Mesendoderm (in vitro differentiated cells): ENCODE measurements at regions not wholly inside any gene's neighbourhood (a gene's known extent, or its start where the extent isn't known, plus 50 kb on each side); places are given as distances from the start of the nearest gene placed in this dataset.

Source experiments
- DNase-seq: peaks from one replicate; pipeline ENCODE4 v3.0.0; 2013
- H2AK5ac ChIP-seq: 2 replicates; pipeline ENCODE4 v1.6.1; 2013; ENCODE audit warnings: low read length, inconsistent platforms
- H2BK120ac ChIP-seq: 2 replicates; pipeline ENCODE4 v1.6.1; 2013; ENCODE audit warnings: low read depth, mild to moderate bottlenecking, low read length, moderate library complexity, mixed read lengths
- H2BK15ac ChIP-seq: replicated peaks from 2 replicates; pipeline ENCODE4 v1.6.1; 2013; ENCODE audit warnings: low read depth, mild to moderate bottlenecking, moderate library complexity
- H2BK5ac ChIP-seq: 2 replicates; pipeline ENCODE4 v1.6.1; 2013; ENCODE audit warnings: low read length, inconsistent platforms
- H3K18ac ChIP-seq: 2 replicates; pipeline ENCODE4 v1.6.1; 2013; ENCODE audit warnings: mild to moderate bottlenecking, low read length, mixed read lengths
- H3K23ac ChIP-seq: one replicate; pipeline ENCODE4 v1.6.1; 2013; ENCODE audit warnings: low read length
- H3K27ac ChIP-seq: 2 replicates; pipeline ENCODE4 v1.5.1; 2013; ENCODE audit warnings: low read depth, mild to moderate bottlenecking, inconsistent platforms, low read length, moderate library complexity
- H3K27me3 ChIP-seq: 2 replicates; pipeline ENCODE4 v1.6.1; 2013; ENCODE audit warnings: low read length, control low read depth, mild to moderate bottlenecking, inconsistent platforms; ENCODE audit not compliant: insufficient read depth, poor library complexity
- H3K36me3 ChIP-seq: 2 replicates; pipeline ENCODE4 v1.6.1; 2013; ENCODE audit warnings: low read length, inconsistent platforms; ENCODE audit not compliant: control insufficient read depth, insufficient read depth
- H3K4ac ChIP-seq: one replicate; pipeline ENCODE4 v1.6.1; 2013; ENCODE audit warnings: low read depth, mild to moderate bottlenecking, low read length, moderate library complexity
- H3K4me1 ChIP-seq: 2 replicates; pipeline ENCODE4 v1.6.1; 2013; ENCODE audit warnings: low read depth, low read length, inconsistent platforms; ENCODE audit not compliant: control insufficient read depth
- H3K4me2 ChIP-seq: 2 replicates; pipeline ENCODE4 v1.6.1; 2013; ENCODE audit warnings: low read length
- H3K4me3 ChIP-seq: 2 replicates; pipeline ENCODE4 v1.5.1; 2013; ENCODE audit warnings: mild to moderate bottlenecking, low read length
- H3K56ac ChIP-seq: one replicate; pipeline ENCODE4 v1.6.1; 2013; ENCODE audit warnings: low read length
- H3K79me1 ChIP-seq: 2 replicates; pipeline ENCODE4 v1.6.1; 2013; ENCODE audit warnings: low read length, inconsistent platforms
- H3K79me2 ChIP-seq: 2 replicates; pipeline ENCODE4 v1.6.1; 2013; ENCODE audit warnings: mild to moderate bottlenecking, low read length; ENCODE audit not compliant: control insufficient read depth, insufficient read depth
- H3K9ac ChIP-seq: 2 replicates; pipeline ENCODE4 v1.6.1; 2013; ENCODE audit warnings: low read length, inconsistent platforms
- H4K5ac ChIP-seq: one replicate; pipeline ENCODE4 v1.6.1; 2013; ENCODE audit warnings: low read length
- H4K8ac ChIP-seq: one replicate; pipeline ENCODE4 v1.6.1; 2013; ENCODE audit warnings: low read depth, mild to moderate bottlenecking, control low read depth, low read length, moderate library complexity
- WGBS: extraction: QIAGEN DNeasy Blood & Tissue Kit; methylation state at CpG from one replicate; pipeline ENCODE4 v1.1.7; 2013; ENCODE audit warnings: low lambda C conversion rate, missing lambda C conversion rate; ENCODE audit not compliant: insufficient coverage; ENCODE audit errors: extremely low coverage; 5-methylcytosine and 5-hydroxymethylcytosine counted together

GRCh38 chr3:74129056-74129455 is 485.4 kb downstream of the CNTN3 start:
- Histone ChIP-seq H3K27ac (no peak overlapping the region), H2AK5ac (no peak overlapping the region), H2BK120ac (no peak overlapping the region), H3K9ac (no peak overlapping the region), H2BK15ac (no peak overlapping the region), H4K5ac (no peak overlapping the region), H3K56ac (no peak overlapping the region), H3K18ac (no peak overlapping the region), H3K4me1 (no peaks in the 10 kb centered on the region), H3K4me3 (no peak overlapping the region), H3K4ac (no peak overlapping the region), H3K4me2 (no peak overlapping the region), H3K79me1 (no peaks in the 10 kb centered on the region), H3K27me3 (no peaks in the 10 kb centered on the region), H4K8ac (no peak overlapping the region), H2BK5ac (no peak overlapping the region), H3K79me2 (no peaks in the 10 kb centered on the region), H3K23ac (no peak overlapping the region), H3K36me3 (no peaks in the 10 kb centered on the region)
- WGBS, result no CpG with 5 or more reads among the region's 1 CpG
- no peak for DNase-seq

- Histone ChIP-seq H3K27ac (no peak overlapping the region), H2AK5ac (no peak overlapping the region), H3K18ac (no peak overlapping the region), H3K4me2 (no peak overlapping the region), H2BK15ac (no peak overlapping the region), H3K79me1 (no peaks in the 10 kb centered on the region), H2BK120ac (no peak overlapping the region), H3K27me3 (no peaks in the 10 kb centered on the region), H2BK5ac (no peak overlapping the region), H4K8ac (no peak overlapping the region), H4K5ac (no peak overlapping the region), H3K9ac (no peak overlapping the region), H3K4me1 (no peaks in the 10 kb centered on the region), H3K36me3 (no peaks in the 10 kb centered on the region), H3K4me3 (no peak overlapping the region), H3K79me2 (no peaks in the 10 kb centered on the region), H3K4ac (no peak overlapping the region), H3K23ac (no peak overlapping the region), H3K56ac (no peak overlapping the region)
- WGBS, result no CpG with 5 or more reads among the region's 1 CpG
- DNase-seq, result no peak
These were observed 487.2 kb downstream of the CNTN3 start for GRCh38 chr3:74127256-74127655.

GRCh38 chr3:74124782-74125181 is 489.7 kb downstream of the CNTN3 start:
- Histone ChIP-seq H3K18ac (no peak overlapping the region), H3K27me3 (no peaks in the 10 kb centered on the region), H3K23ac (no peak overlapping the region), H3K4ac (no peak overlapping the region), H3K9ac (no peak overlapping the region), H4K5ac (no peak overlapping the region), H3K79me2 (no peaks in the 10 kb centered on the region), H2AK5ac (no peak overlapping the region), H3K56ac (no peak overlapping the region), H3K27ac (no peak overlapping the region), H4K8ac (no peak overlapping the region), H3K36me3 (no peaks in the 10 kb centered on the region), H2BK15ac (no peak overlapping the region), H2BK5ac (no peak overlapping the region), H2BK120ac (no peak overlapping the region), H3K79me1 (no peaks in the 10 kb centered on the region), H3K4me2 (no peak overlapping the region), H3K4me1 (no peaks in the 10 kb centered on the region), H3K4me3 (no peak overlapping the region)
- WGBS, result no CpG with 5 or more reads among the region's 7 CpGs
- DNase-seq, result no peak

GRCh38 chr3:74122281-74122680 is 492.2 kb downstream of the CNTN3 start:
- DNase-seq, result no peak
- WGBS, result no CpG with 5 or more reads among the region's 3 CpGs
- H3K79me2 ChIP-seq, result no peaks in the 10 kb centered on the region
- no peak overlapping the region for H4K5ac ChIP-seq
- H3K27ac ChIP-seq, result no peak overlapping the region
- no peak overlapping the region for H3K4me3 ChIP-seq
- H3K27me3 ChIP-seq, result no peaks in the 10 kb centered on the region
- no peaks in the 10 kb centered on the region for H3K36me3 ChIP-seq
- no peaks in the 10 kb centered on the region for H3K79me1 ChIP-seq
- no peaks in the 10 kb centered on the region for H3K4me1 ChIP-seq
- H2BK120ac ChIP-seq, result no peak overlapping the region
- H3K23ac ChIP-seq, result no peak overlapping the region
- no peak overlapping the region for H2BK15ac ChIP-seq
- H3K18ac ChIP-seq, result no peak overlapping the region
- H3K4ac ChIP-seq, result no peak overlapping the region
- no peak overlapping the region for H2AK5ac ChIP-seq
- no peak overlapping the region for H4K8ac ChIP-seq
- no peak overlapping the region for H3K9ac ChIP-seq
- H3K56ac ChIP-seq, result no peak overlapping the region
- no peak overlapping the region for H2BK5ac ChIP-seq
- H3K4me2 ChIP-seq, result no peak overlapping the region

- Histone ChIP-seq H2BK120ac (no peak overlapping the region), H3K36me3 (no peaks in the 10 kb centered on the region), H3K56ac (no peak overlapping the region), H2BK5ac (no peak overlapping the region), H3K4me2 (no peak overlapping the region), H3K18ac (no peak overlapping the region), H3K23ac (no peak overlapping the region), H4K5ac (no peak overlapping the region), H3K79me1 (no peaks in the 10 kb centered on the region), H3K4me1 (no peaks in the 10 kb centered on the region), H3K4ac (no peak overlapping the region), H4K8ac (no peak overlapping the region), H3K27me3 (no peaks in the 10 kb centered on the region), H2AK5ac (no peak overlapping the region), H2BK15ac (no peak overlapping the region), H3K9ac (no peak overlapping the region), H3K27ac (no peak overlapping the region), H3K79me2 (no peaks in the 10 kb centered on the region), H3K4me3 (no peak overlapping the region)
- no peak for DNase-seq
- no CpG with 5 or more reads among the region's 1 CpG for WGBS
These were observed 492.7 kb downstream of the CNTN3 start for GRCh38 chr3:74121761-74122160.

GRCh38 chr3:74119221-74119620 is 494.5 kb upstream of the PDZRN3 start:
- no peaks in the 10 kb centered on the region for H3K79me1 ChIP-seq
- H3K4me1 ChIP-seq, result no peaks in the 10 kb centered on the region
- no peak overlapping the region for H2AK5ac ChIP-seq
- no peaks in the 10 kb centered on the region for H3K27me3 ChIP-seq
- no peak overlapping the region for H3K18ac ChIP-seq
- H3K4me2 ChIP-seq, result no peak overlapping the region
- no peak overlapping the region for H3K27ac ChIP-seq
- no peak overlapping the region for H3K9ac ChIP-seq
- H4K8ac ChIP-seq, result no peak overlapping the region
- H3K4ac ChIP-seq, result no peak overlapping the region
- no peak overlapping the region for H2BK15ac ChIP-seq
- no peaks in the 10 kb centered on the region for H3K36me3 ChIP-seq
- H3K56ac ChIP-seq, result no peak overlapping the region
- no peak overlapping the region for H4K5ac ChIP-seq
- no peak for DNase-seq
- H3K4me3 ChIP-seq, result no peak overlapping the region
- H2BK5ac ChIP-seq, result no peak overlapping the region
- H2BK120ac ChIP-seq, result no peak overlapping the region
- H3K23ac ChIP-seq, result no peak overlapping the region
- no peaks in the 10 kb centered on the region for H3K79me2 ChIP-seq
- WGBS, result no CpG with 5 or more reads among the region's 1 CpG
